Effector memory CD8-positive, alpha-beta T cell (primary cell): ENCODE measurements at regions not wholly inside any gene's neighbourhood (a gene's known extent, or its start where the extent isn't known, plus 50 kb on each side); places are given as distances from the start of the nearest gene placed in this dataset.
A peak's percentile ranks its signal among the peaks of the same experiment; 100 is the strongest.

Experiments used
- ATAC-seq: fragments of 150-1000 bp; cut with Tn5 transposase; replicated peaks from 2 replicates; pipeline ENCODE4 v1.10.0; 2021; ENCODE audit warnings: mild to moderate bottlenecking, moderate library complexity
- DNase-seq, 3 experiments: peaks; one replicate each; pipeline ENCODE4 v3.0.0; 2021
- H3K27ac Mint-ChIP-seq, 2 donors: one replicate each; pipeline ENCODE4 v1.8.0; 2022; ENCODE audit warnings: mild to moderate bottlenecking in 2 of 2, mixed read lengths in 2 of 2, moderate library complexity in 2 of 2
- H3K27me3 Mint-ChIP-seq, 2 donors: one replicate each; pipeline ENCODE4 v1.8.0; 2022; ENCODE audit warnings: mixed read lengths in 2 of 2
- H3K36me3 Mint-ChIP-seq: one replicate; pipeline ENCODE4 v1.8.0; 2022; ENCODE audit warnings: mild to moderate bottlenecking, moderate library complexity, mixed read lengths; ENCODE audit not compliant: insufficient read depth
- H3K4me1 Mint-ChIP-seq, 2 donors: one replicate each; pipeline ENCODE4 v1.8.0; 2022; ENCODE audit warnings: low read depth in 2 of 2, mixed read lengths in 2 of 2
- H3K4me3 Mint-ChIP-seq, 2 donors: one replicate each; pipeline ENCODE4 v1.8.0; 2022; ENCODE audit warnings: mild to moderate bottlenecking in 2 of 2, mixed read lengths in 2 of 2, moderate library complexity in 2 of 2
- H3K9me3 Mint-ChIP-seq, 2 donors: one replicate each; pipeline ENCODE4 v1.8.0; 2022; ENCODE audit warnings: mixed read lengths in 2 of 2

DNA sequence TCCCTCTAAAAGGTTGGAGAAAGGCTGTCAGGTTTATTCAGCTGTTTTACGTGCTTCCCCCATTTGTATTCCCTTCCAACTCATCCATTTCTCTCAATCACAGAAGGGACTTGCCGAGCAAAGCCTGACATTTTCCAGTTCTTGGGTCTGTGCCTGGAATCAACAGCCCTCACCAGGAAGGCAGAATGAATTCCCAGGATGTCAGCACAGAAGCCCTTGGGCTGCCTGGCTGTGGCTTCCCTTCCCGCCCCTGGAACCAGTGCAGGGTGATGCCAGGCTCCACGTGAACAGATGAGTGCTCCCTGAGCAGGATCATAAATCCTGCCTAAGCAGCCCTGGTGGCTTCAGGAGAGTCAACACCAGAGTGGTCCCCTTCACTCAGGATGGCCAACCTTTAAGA lies 86.1 kb upstream of the CD83 start:
- peaks cover 67 to 78% of the 10 kb centered on the region in 2 donors for H3K27me3 Mint-ChIP-seq
- no peak for ATAC-seq
- H3K4me1 Mint-ChIP-seq = peaks cover 0 to 3% of the 10 kb centered on the region in 2 donors
- DNase-seq = no peak
- no peak overlapping the region for H3K4me3 Mint-ChIP-seq
- peak overlapping the region in 1 of 2 donors; percentile 16 for H3K27ac Mint-ChIP-seq
- H3K9me3 Mint-ChIP-seq = no peaks in the 10 kb centered on the region
- no peaks in the 10 kb centered on the region for H3K36me3 Mint-ChIP-seq

DNA sequence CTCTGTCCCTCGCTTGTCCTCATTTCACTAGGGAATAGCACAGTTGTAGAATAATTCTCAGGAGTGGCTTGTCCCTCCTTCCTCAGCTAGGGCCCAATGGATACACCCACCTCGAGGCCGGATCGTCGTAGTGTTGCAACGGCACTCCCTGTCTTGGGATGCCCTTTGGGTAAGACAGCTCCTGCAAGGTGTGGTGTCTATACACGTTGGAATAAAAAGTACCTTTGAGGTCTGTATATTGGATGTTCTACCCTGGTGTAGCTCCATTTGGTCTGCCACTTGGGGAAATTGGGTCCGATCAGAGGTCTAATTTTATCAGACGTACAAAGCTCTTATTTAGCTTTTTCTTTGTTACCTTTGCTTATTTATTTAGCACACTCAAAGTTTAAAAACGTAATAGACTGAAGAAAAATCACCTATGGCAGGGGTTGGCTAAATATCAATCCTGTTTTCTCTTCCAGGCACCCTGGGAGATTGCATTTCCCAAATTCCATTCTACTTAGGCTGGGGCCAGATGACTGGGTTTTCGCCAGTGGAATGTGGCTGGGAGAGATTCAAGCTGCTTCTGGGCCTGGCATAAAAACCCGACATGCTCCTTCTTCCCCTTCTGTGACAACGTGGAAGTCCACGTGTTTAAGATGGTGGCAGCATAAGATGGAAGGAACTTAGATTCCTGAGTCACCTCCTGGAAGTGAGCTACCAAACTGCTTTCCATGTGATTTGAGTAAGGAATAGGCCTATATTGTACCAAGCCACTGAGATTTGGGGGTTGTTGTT lies 82.3 kb upstream of the CD83 start:
- peaks cover 50 to 65% of the 10 kb centered on the region in 2 donors for H3K27me3 Mint-ChIP-seq
- no peak overlapping the region for H3K4me3 Mint-ChIP-seq
- no peak overlapping the region for H3K27ac Mint-ChIP-seq
- no peaks in the 10 kb centered on the region for H3K9me3 Mint-ChIP-seq
- ATAC-seq (no peak), DNase-seq (no peak)
- no peaks in the 10 kb centered on the region for H3K4me1 Mint-ChIP-seq
- no peaks in the 10 kb centered on the region for H3K36me3 Mint-ChIP-seq

DNA sequence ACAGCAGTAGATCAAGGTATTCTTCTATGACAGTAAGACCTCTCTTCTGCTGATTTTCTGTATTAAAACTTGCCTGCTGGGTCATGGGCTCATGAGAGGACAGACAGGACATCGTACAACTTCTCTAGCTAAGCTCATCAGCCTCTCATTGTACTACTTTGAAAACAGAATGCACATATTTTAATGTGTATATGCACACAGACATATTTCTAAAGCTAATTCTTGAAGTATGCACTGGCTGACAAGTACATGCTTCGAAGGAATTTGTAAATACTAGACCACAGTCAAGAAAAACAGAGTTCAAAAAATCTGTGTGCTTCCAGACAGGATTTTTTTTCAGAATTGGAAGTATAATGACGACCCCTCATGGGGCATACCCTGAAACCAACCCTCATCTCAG lies 81.7 kb upstream of the CD83 start:
- Mint-ChIP-seq H3K9me3 (no peaks in the 10 kb centered on the region), H3K27ac (no peak overlapping the region), H3K4me1 (no peaks in the 10 kb centered on the region), H3K36me3 (no peaks in the 10 kb centered on the region), H3K27me3 (peaks cover 46 to 58% of the 10 kb centered on the region in 2 donors), H3K4me3 (no peak overlapping the region)
- DNase-seq = no peak
- ATAC-seq = no peak

DNA sequence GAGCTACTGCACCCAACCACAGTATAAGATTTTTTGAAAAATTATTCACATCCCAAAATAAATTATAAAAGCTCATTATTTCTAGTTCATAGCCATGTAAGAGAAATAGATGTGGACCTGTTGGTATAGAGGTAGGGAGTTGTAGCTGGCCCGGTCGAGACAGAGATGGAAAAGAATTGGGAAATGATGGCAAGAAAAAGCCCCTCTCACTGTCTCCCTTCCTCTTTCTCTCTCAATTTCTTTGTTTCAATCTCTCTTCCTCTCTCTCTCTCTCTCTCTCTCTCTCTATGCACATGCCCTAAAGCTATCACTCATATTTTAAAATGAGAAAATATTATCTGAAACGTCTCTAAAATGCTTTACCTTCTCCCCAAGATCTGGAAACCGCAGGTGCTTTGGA lies 80.7 kb upstream of the CD83 start:
- ATAC-seq (no peak), DNase-seq (no peak)
- Mint-ChIP-seq H3K27me3 (peaks cover 47 to 58% of the 10 kb centered on the region in 2 donors), H3K9me3 (no peaks in the 10 kb centered on the region), H3K4me3 (no peak overlapping the region), H3K27ac (no peak overlapping the region), H3K4me1 (no peaks in the 10 kb centered on the region), H3K36me3 (no peaks in the 10 kb centered on the region)

DNA sequence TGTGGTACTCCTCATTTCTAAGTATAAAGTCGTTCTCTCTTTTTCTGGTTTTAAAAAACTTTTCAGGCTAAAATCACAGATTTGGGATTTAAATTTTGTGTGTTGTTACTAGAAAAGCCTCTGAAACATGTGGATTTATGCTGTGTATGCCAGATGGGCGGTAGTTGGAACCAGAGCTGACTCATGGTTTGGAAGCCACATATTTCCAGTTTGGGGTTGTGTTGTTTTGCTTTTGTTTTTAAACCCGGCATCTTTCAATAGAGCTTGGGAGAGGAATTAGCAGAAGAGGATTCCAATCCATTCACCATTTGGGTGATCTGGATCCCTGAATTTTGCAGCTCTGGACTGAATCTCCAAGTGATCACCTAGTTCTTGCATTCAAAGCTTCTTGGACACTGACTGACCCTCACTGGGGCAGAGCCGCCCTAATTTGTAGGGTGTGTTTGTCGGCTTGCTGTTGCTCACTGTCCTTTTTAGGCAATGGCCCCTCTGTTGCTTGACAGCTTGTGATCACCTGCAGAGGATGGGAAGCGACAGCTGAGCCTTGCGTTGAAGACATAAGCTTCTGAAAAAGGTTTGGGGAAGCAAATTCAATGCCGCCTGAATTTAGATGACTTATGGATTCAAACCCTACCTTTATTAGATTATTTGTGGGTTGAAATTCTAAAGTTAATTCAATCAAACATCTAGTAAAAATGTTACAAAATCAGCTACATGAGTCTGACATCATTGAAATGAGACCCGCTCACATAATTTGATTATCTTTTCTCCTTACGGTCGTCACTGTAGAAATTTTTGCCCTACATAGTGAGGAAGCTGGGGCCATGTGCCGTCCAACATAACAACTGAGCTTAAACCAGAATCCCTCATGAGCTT lies 79.9 kb upstream of the CD83 start:
- Mint-ChIP-seq H3K4me1 (no peaks in the 10 kb centered on the region), H3K27me3 (peaks cover 51 to 64% of the 10 kb centered on the region in 2 donors), H3K9me3 (no peaks in the 10 kb centered on the region), H3K36me3 (no peaks in the 10 kb centered on the region), H3K4me3 (no peak overlapping the region), H3K27ac (no peak overlapping the region)
- DNase-seq = no peak
- no peak for ATAC-seq

DNA sequence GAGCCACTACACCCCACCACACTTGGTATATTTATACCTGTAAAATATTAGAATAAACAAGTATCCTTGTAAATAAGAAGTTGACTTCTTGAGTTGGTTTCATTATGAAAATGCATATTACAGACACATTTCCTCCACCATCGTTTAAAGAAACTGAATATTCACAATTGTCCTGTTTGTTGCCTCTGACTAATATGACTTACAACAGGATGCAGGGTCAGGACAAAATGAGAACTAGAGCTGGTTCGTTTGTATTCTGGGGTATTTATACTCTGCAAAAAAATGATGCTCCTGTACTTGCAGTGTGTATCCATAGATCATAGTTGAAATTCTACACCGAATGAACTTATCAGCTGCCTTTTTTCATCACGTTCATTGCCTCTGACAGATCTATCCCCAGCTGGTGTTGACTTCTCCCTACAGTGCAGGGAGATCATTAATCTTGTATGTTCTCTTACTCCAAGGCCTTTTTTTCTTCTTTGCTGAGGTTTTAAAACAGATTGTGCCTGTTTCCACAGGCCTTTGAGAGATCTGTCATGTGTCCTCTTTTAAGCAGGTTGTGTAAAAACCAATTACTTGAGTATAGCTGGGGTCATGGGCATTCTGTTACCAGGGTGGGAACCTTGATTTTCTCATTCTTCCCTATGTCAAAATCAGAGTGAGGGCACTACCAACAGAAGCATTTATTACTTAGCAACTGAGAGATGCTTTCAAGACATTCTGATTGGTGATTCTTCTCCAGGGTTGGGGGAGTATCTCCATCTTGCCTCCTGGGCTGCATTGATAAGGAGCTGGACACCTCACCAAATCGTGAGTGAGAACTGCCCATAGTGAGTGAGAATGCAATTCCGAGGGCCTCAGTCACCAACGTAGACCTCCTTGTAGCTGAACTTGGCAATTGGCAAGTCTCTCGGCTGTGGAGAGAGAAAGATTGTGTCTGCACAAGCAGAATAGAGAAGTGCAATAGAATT lies 78.8 kb upstream of the CD83 start:
- no peak for ATAC-seq

DNA sequence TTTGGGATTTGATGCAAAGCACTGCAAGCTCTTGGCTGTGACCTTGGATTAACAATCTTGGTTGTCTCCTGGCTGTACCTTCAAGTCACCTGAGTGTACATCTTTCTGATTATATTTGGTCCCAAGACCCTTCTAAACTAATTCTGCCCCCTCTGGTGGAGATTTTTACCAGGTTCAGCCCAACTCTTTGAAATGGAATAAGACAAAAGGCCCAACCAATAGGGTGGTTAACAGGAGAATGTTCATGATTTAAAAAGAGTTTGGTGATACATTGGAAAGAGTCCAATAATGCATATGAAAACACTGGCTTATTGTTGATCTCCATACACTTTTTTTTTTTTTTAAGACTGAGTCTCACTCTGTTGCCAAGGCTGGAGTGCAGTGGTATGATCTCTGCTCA lies 77.5 kb upstream of the CD83 start:
- Mint-ChIP-seq H3K4me3 (no peak overlapping the region), H3K36me3 (no peaks in the 10 kb centered on the region), H3K27me3 (peaks cover 47 to 59% of the 10 kb centered on the region in 2 donors), H3K9me3 (no peaks in the 10 kb centered on the region), H3K4me1 (no peaks in the 10 kb centered on the region), H3K27ac (no peak overlapping the region)
- DNase-seq (no peak), ATAC-seq (no peak)

More for the DNA sequence above, 78.8 kb upstream of the CD83 start:
- no peak overlapping the region for H3K4me3 Mint-ChIP-seq
- H3K9me3 Mint-ChIP-seq = no peaks in the 10 kb centered on the region
- DNase-seq = no peak
- H3K27me3 Mint-ChIP-seq = peaks cover 58 to 67% of the 10 kb centered on the region in 2 donors
- no peak overlapping the region for H3K27ac Mint-ChIP-seq
- no peaks in the 10 kb centered on the region for H3K4me1 Mint-ChIP-seq
- H3K36me3 Mint-ChIP-seq = no peaks in the 10 kb centered on the region

DNA sequence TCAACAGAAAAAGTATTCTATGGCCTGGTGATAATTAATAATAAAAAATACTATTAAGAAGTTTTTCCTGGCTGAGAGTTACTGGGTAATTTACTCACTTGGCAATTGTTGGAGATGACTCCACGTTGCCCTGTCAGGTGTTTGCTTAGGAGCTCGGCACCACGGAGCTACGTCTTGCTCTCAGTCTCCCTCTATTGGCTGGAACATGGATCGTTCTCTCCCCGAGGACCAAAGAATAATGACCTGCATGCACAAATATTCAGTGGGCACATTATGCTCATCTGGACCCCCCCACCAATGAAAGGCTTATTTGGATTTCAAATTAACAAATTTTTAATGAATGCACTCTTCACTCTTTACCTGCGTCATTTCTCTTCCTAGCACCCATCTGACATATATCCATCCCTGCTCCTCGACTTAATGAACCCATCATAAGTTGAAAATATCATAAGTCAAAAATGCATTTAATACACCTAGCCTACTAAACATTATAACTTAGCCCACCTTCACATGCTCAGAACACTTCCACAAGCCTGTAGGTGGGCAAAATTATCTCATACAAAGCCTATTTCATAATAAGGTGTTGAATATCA lies 71.0 kb upstream of the CD83 start:
- Mint-ChIP-seq H3K27me3 (peaks cover 32 to 83% of the 10 kb centered on the region in 2 donors), H3K4me3 (no peak overlapping the region), H3K27ac (no peak overlapping the region), H3K36me3 (no peaks in the 10 kb centered on the region), H3K9me3 (no peaks in the 10 kb centered on the region), H3K4me1 (no peaks in the 10 kb centered on the region)
- peak; percentile 77 for ATAC-seq
- DNase-seq = peak; percentile 22 to 43 (median 27)

DNA sequence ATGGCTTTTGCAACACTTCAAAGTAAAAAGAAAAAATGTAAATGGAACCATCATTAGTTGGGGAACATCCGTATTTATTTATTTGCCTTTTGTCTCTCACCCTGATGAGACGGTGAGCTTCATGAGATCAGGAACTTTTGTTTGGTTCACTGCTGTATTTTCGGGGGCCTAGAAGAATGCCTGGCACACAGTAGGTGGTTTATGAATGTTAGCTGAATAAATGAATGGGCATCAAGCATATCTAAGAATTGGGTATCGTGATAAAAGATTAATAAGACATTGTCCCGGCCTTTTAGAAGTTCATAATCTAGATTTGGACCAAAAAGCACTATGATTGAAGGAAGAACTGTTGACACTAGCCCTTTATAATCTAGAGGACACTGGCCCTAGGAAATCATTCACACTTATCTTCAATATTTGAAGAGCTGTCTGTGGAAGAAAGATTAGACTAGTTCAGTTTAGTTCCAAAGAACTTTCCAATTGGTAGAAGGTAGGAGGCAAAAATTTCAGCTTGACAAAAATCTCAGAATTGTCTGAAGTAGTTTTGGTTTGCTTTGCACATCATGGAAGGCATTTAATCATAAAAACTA lies 70.3 kb upstream of the CD83 start:
- Mint-ChIP-seq H3K4me1 (no peaks in the 10 kb centered on the region), H3K36me3 (no peaks in the 10 kb centered on the region), H3K27me3 (peaks cover 27 to 76% of the 10 kb centered on the region in 2 donors), H3K9me3 (no peaks in the 10 kb centered on the region), H3K27ac (no peak overlapping the region), H3K4me3 (no peak overlapping the region)
- DNase-seq = no peak
- ATAC-seq = no peak

DNA sequence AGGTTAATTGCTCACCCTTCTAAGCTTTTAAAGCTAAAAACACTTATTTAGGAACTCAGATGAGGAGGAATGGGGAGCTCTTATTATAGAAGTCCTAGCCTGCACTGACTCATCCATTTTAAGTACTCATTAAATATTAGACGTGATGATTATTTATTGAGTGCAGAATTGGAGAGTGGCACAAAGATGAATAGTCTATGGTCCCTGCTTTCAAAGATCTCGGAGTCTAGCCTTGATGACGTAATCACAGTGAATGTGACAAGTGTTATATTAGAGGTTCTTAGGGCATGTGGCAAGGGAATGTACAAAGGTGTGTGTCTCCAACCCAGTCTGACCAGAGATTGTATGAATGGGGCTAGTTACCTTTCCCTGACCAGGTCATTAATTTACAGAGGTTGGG lies 68.7 kb upstream of the CD83 start:
- peaks cover 13 to 61% of the 10 kb centered on the region in 2 donors for H3K27me3 Mint-ChIP-seq
- DNase-seq (no peak), ATAC-seq (no peak)
- no peaks in the 10 kb centered on the region for H3K36me3 Mint-ChIP-seq
- H3K9me3 Mint-ChIP-seq = no peaks in the 10 kb centered on the region
- no peak overlapping the region for H3K4me3 Mint-ChIP-seq
- no peaks in the 10 kb centered on the region for H3K4me1 Mint-ChIP-seq
- no peak overlapping the region for H3K27ac Mint-ChIP-seq

DNA sequence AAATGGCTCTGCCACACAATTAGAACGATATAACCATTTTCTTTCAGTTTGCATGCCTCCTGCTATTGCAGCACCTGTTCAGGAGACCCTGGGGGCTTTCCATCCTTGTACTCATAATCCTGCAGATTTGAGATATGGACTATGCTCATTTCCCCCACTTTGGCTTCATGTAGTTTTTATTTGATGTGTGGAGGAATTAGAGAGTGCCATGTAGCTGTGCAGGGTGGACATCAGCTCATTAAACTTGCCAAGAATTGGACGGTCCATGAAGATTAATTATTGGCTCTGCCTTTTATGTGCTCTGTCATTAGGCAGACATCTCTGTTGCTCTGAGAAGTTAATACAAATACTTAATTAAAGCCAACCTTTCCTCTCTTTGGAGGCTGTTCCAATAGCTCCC lies 66.2 kb upstream of the CD83 start:
- no peaks in the 10 kb centered on the region for H3K4me1 Mint-ChIP-seq
- peaks cover 13 to 44% of the 10 kb centered on the region in 2 donors for H3K27me3 Mint-ChIP-seq
- ATAC-seq (no peak), DNase-seq (no peak)
- H3K9me3 Mint-ChIP-seq = no peaks in the 10 kb centered on the region
- no peak overlapping the region for H3K27ac Mint-ChIP-seq
- no peak overlapping the region for H3K4me3 Mint-ChIP-seq
- H3K36me3 Mint-ChIP-seq = no peaks in the 10 kb centered on the region

DNA sequence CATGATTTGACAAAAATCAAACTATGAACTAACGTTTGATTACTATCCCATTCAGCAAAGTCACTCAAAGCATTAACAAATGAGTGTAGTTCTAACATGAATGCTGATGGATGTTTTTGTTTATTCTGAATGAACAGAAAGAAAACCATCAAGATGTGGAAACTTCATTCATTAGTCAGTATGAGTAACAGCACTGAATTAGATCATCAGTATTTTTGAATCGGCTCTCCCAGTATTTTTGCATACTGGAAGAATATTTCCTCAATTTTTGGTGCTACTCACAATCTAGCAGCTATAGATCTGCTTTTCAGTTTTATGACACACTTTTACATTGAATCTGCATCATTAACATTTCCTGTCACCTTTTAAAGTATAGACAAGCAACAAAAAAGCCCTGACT lies 63.8 kb upstream of the CD83 start:
- Mint-ChIP-seq H3K4me3 (no peak overlapping the region), H3K36me3 (no peaks in the 10 kb centered on the region), H3K27me3 (peaks cover 27 to 49% of the 10 kb centered on the region in 2 donors), H3K4me1 (no peaks in the 10 kb centered on the region), H3K9me3 (no peaks in the 10 kb centered on the region), H3K27ac (no peak overlapping the region)
- DNase-seq (no peak), ATAC-seq (no peak)
